ENCODE measurements at regions not wholly inside any gene's neighbourhood (a gene's known extent, or its start where the extent isn't known, plus 50 kb on each side); places are given as distances from the start of the nearest gene placed in this dataset.

DNA sequence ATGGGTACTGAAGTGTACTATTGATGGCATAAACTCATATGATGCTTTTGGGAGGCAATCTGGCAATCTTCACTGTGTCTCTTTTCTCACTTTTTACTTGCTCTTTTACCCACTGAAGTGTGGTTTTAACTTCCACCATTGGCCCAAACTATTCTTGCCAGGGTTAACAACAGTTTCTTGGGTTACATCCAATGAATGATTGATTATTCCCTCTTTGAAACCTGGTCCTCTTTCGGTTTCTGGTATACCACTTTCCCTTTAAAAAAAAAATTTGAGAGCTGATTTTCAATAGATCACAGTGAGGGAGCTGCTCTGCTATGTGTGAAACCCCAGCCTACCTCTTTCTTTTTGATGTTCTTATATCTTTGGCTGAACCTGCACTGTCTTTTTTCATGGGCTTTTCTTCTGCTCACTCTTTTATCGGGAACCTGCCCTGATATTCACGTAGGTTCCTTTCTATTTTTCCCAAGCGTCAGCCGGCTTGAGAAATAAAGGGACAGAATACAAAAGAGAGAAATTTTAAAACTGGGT is 56.1 kb upstream of the OR4E1 start:
- Histone ChIP-seq H3K36me3 (ENCODE audit: control insufficient read depth in 1 of 2, insufficient read depth in 2 of 2, low read length in 2 of 2) (no peaks in the 10 kb centered on the region), H3K79me2 (ENCODE audit: insufficient read depth, low read length) (no peaks in the 10 kb centered on the region), H3K27ac (ENCODE audit: low read depth, low read length) (no peak overlapping the region), H3K4me1 (ENCODE audit: control insufficient read depth in 1 of 2, insufficient read depth in 2 of 2, low read length in 2 of 2) (no peaks in the 10 kb centered on the region), H3K9me3 (ENCODE audit: control insufficient read depth in 1 of 2, insufficient read depth in 1 of 2, low read depth in 1 of 2, low read length in 2 of 2) (no peaks in the 10 kb centered on the region), H3K4me3 (replicated peaks in 1 of 2; ENCODE audit: low read depth in 1 of 2, low read length in 2 of 2) (no peak overlapping the region), H2AFZ (ENCODE audit: low read depth, low read length, poor library complexity, severe bottlenecking) (no peak overlapping the region), H3K9me2 (ENCODE audit: insufficient read depth) (no peaks in the 10 kb centered on the region), H3K27me3 (ENCODE audit: insufficient read depth, low read length) (peaks cover 42% of the 10 kb centered on the region), H3K9ac (ENCODE audit: low read length) (no peak overlapping the region), H4K20me1 (ENCODE audit: insufficient read depth) (no peaks in the 10 kb centered on the region), H3K4me2 (ENCODE audit: low read length) (no peak overlapping the region)
- no peak for DNase-seq (ENCODE audit: low read depth, low spot score)
- ChIA-PET POLR2A (no interaction called here), RAD21 (ENCODE audit: low non-redundant PET in 1 of 2, low total read pairs in 2 of 2, uncharacterized antibody in 2 of 2, unreplicated experiment in 2 of 2) (no interaction called here), CTCF (no interaction called here)
- no TSS peak for BruUV-seq (replicated peaks)
- TF ChIP-seq CEBPB (IDR thresholded peaks at IDR 0.05; ENCODE audit: low read depth) (no peak), ZNF274 (IDR thresholded peaks at IDR 0.05; ENCODE audit: low read depth, low read length) (no peak), POLR2A (IDR thresholded peaks at IDR 0.05; ENCODE audit: borderline replicate concordance, extremely low read depth, insufficient read depth, insufficient read length) (no peak), POLR2AphosphoS5 (IDR thresholded peaks at IDR 0.05; ENCODE audit: low read depth, low read length) (no peak), RAD21 (IDR thresholded peaks at IDR 0.05; ENCODE audit: low read depth) (no peak), SP1 (IDR thresholded peaks at IDR 0.05; ENCODE audit: low read depth) (no peak), ELF1 (IDR thresholded peaks at IDR 0.05; ENCODE audit: borderline replicate concordance, low read depth) (no peak), FOSL1 (IDR thresholded peaks at IDR 0.05; ENCODE audit: low read depth) (no peak), JUND (IDR thresholded peaks at IDR 0.05) (no peak), ZFX (IDR thresholded peaks at IDR 0.05) (no peak), EZH2phosphoT487 (IDR thresholded peaks at IDR 0.05; ENCODE audit: borderline replicate concordance) (no peak), EZH2 (IDR thresholded peaks at IDR 0.05) (no peak), TCF7L2 (IDR thresholded peaks at IDR 0.05; ENCODE audit: borderline replicate concordance, extremely low read depth, insufficient read depth, insufficient read length) (no peak), YY1 (IDR thresholded peaks at IDR 0.05; ENCODE audit: extremely low read depth, insufficient replicate concordance, low read depth, low read length) (no peak)
- TF ChIP-seq, protein P1, sequence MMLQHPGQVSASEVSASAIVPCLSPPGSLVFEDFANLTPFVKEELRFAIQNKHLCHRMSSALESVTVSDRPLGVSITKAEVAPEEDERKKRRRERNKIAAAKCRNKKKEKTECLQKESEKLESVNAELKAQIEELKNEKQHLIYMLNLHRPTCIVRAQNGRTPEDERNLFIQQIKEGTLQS (IDR thresholded peaks at IDR 0.05), result no peak
- TF ChIP-seq, protein P2, sequence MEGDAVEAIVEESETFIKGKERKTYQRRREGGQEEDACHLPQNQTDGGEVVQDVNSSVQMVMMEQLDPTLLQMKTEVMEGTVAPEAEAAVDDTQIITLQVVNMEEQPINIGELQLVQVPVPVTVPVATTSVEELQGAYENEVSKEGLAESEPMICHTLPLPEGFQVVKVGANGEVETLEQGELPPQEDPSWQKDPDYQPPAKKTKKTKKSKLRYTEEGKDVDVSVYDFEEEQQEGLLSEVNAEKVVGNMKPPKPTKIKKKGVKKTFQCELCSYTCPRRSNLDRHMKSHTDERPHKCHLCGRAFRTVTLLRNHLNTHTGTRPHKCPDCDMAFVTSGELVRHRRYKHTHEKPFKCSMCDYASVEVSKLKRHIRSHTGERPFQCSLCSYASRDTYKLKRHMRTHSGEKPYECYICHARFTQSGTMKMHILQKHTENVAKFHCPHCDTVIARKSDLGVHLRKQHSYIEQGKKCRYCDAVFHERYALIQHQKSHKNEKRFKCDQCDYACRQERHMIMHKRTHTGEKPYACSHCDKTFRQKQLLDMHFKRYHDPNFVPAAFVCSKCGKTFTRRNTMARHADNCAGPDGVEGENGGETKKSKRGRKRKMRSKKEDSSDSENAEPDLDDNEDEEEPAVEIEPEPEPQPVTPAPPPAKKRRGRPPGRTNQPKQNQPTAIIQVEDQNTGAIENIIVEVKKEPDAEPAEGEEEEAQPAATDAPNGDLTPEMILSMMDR (IDR thresholded peaks at IDR 0.05 in 2 of 3, conservative IDR thresholded peaks at IDR 0.05 in 1 of 3; ENCODE audit: borderline replicate concordance in 1 of 3, insufficient read depth in 1 of 3, low read depth in 2 of 3, low read length in 2 of 3), result no peak
- TF ChIP-seq, protein P3, sequence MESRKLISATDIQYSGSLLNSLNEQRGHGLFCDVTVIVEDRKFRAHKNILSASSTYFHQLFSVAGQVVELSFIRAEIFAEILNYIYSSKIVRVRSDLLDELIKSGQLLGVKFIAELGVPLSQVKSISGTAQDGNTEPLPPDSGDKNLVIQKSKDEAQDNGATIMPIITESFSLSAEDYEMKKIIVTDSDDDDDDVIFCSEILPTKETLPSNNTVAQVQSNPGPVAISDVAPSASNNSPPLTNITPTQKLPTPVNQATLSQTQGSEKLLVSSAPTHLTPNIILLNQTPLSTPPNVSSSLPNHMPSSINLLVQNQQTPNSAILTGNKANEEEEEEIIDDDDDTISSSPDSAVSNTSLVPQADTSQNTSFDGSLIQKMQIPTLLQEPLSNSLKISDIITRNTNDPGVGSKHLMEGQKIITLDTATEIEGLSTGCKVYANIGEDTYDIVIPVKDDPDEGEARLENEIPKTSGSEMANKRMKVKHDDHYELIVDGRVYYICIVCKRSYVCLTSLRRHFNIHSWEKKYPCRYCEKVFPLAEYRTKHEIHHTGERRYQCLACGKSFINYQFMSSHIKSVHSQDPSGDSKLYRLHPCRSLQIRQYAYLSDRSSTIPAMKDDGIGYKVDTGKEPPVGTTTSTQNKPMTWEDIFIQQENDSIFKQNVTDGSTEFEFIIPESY (IDR thresholded peaks at IDR 0.05; ENCODE audit: extremely low read depth, insufficient replicate concordance, low read length), result no peak
- TF ChIP-seq, protein P4, sequence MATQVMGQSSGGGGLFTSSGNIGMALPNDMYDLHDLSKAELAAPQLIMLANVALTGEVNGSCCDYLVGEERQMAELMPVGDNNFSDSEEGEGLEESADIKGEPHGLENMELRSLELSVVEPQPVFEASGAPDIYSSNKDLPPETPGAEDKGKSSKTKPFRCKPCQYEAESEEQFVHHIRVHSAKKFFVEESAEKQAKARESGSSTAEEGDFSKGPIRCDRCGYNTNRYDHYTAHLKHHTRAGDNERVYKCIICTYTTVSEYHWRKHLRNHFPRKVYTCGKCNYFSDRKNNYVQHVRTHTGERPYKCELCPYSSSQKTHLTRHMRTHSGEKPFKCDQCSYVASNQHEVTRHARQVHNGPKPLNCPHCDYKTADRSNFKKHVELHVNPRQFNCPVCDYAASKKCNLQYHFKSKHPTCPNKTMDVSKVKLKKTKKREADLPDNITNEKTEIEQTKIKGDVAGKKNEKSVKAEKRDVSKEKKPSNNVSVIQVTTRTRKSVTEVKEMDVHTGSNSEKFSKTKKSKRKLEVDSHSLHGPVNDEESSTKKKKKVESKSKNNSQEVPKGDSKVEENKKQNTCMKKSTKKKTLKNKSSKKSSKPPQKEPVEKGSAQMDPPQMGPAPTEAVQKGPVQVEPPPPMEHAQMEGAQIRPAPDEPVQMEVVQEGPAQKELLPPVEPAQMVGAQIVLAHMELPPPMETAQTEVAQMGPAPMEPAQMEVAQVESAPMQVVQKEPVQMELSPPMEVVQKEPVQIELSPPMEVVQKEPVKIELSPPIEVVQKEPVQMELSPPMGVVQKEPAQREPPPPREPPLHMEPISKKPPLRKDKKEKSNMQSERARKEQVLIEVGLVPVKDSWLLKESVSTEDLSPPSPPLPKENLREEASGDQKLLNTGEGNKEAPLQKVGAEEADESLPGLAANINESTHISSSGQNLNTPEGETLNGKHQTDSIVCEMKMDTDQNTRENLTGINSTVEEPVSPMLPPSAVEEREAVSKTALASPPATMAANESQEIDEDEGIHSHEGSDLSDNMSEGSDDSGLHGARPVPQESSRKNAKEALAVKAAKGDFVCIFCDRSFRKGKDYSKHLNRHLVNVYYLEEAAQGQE (IDR thresholded peaks at IDR 0.05; ENCODE audit: low read depth), result no peak
- intact Hi-C loops (cut with micrococcal nuclease), result no loop called here
- no peak for ATAC-seq
